ENCODE measurements at regions not wholly inside any gene's neighbourhood (a gene's known extent, or its start where the extent isn't known, plus 50 kb on each side); places are given as distances from the start of the nearest gene placed in this dataset.

- Histone ChIP-seq H3K36me3 (no peaks in the 10 kb centered on the region), H3K27me3 (no peaks in the 10 kb centered on the region), H3K4me3 (no peak overlapping the region), H3K4me1 (no peaks in the 10 kb centered on the region), H3K9me3 (no peaks in the 10 kb centered on the region), H3K27ac (no peak overlapping the region)
- ATAC-seq (no peak), DNase-seq (no peak)
- intact Hi-C loops (cut with DNase I), result no loop called here
- TF ChIP-seq CTCF (IDR thresholded peaks at IDR 0.05), result no peak
Measured at GRCh38 chr4:181745933-181746625, 497.1 kb upstream of the TENM3 start.

- no peak for TF ChIP-seq CTCF (IDR thresholded peaks at IDR 0.05)
- Histone ChIP-seq H3K27me3 (no peaks in the 10 kb centered on the region), H3K4me1 (no peaks in the 10 kb centered on the region), H3K27ac (no peak overlapping the region), H3K4me3 (no peak overlapping the region), H3K9me3 (no peaks in the 10 kb centered on the region), H3K36me3 (no peaks in the 10 kb centered on the region)
- DNase-seq, result no peak
- ATAC-seq, result no peak
- intact Hi-C loops (cut with DNase I), result no loop called here
Measured at GRCh38 chr4:181748581-181748980, 494.6 kb upstream of the TENM3 start.

- ATAC-seq (no peak), DNase-seq (no peak)
- intact Hi-C loops (cut with DNase I), result no loop called here
- TF ChIP-seq CTCF (IDR thresholded peaks at IDR 0.05), result no peak
- Histone ChIP-seq H3K36me3 (no peaks in the 10 kb centered on the region), H3K9me3 (no peaks in the 10 kb centered on the region), H3K4me3 (no peak overlapping the region), H3K27ac (no peak overlapping the region), H3K27me3 (no peaks in the 10 kb centered on the region), H3K4me1 (no peaks in the 10 kb centered on the region)
Measured at GRCh38 chr4:181752516-181752915, 490.7 kb upstream of the TENM3 start.

- ATAC-seq (no peak), DNase-seq (no peak)
- Histone ChIP-seq H3K9me3 (no peaks in the 10 kb centered on the region), H3K27me3 (no peaks in the 10 kb centered on the region), H3K4me1 (no peaks in the 10 kb centered on the region), H3K27ac (no peak overlapping the region), H3K4me3 (no peak overlapping the region), H3K36me3 (no peaks in the 10 kb centered on the region)
- no peak for TF ChIP-seq CTCF (IDR thresholded peaks at IDR 0.05)
- intact Hi-C loops (cut with DNase I), result no loop called here
Measured at GRCh38 chr4:181753207-181753606, 490.0 kb upstream of the TENM3 start.

GRCh38 chr4:181755846-181756245 lies 487.4 kb upstream of the TENM3 start:
- no peak overlapping the region for H3K4me3 ChIP-seq
- no peaks in the 10 kb centered on the region for H3K4me1 ChIP-seq
- ATAC-seq (no peak), DNase-seq (no peak)
- no peaks in the 10 kb centered on the region for H3K27me3 ChIP-seq
- no peaks in the 10 kb centered on the region for H3K9me3 ChIP-seq
- no peak for TF ChIP-seq CTCF (IDR thresholded peaks at IDR 0.05)
- H3K36me3 ChIP-seq, result no peaks in the 10 kb centered on the region
- intact Hi-C loops (cut with DNase I), result no loop called here
- no peak overlapping the region for H3K27ac ChIP-seq
